Lower leg skin (tissue), 3 donors: ENCODE measurements at regions not wholly inside any gene's neighbourhood (a gene's known extent, or its start where the extent isn't known, plus 50 kb on each side); places are given as distances from the start of the nearest gene placed in this dataset.

ENCODE experiments used
- CTCF ChIP-seq, 3 donors: fragments of 450-650 bp; IDR thresholded peaks; one replicate each; pipeline ENCODE4 v1.5.1; 2016; ENCODE audit warnings: antibody characterized with exemption in 3 of 3, mild to moderate bottlenecking in 3 of 3, moderate library complexity in 2 of 3
- POLR2A ChIP-seq, 2 donors: fragments of 450-650 bp; IDR thresholded peaks; one replicate each; pipeline ENCODE4 v1.6.1; 2016 to 2017; ENCODE audit warnings: antibody characterized with exemption in 2 of 2, mild to moderate bottlenecking in 1 of 2, moderate library complexity in 1 of 2

GRCh38 chr16:22692916-22693637 is 120.9 kb upstream of the HS3ST2 start:
- TF ChIP-seq POLR2A (IDR thresholded peaks at IDR 0.05) (no peak), CTCF (IDR thresholded peaks at IDR 0.05) (no peak)
